ENCODE measurements at regions not wholly inside any gene's neighbourhood (a gene's known extent, or its start where the extent isn't known, plus 50 kb on each side); places are given as distances from the start of the nearest gene placed in this dataset.

- TF ChIP-seq ATF3 (IDR thresholded peaks at IDR 0.05) (no peak), CTCF (IDR thresholded peaks at IDR 0.05; ENCODE audit: low read depth, low read length, missing input control) (no peak)
Observed at GRCh38 chr1:201755200-201755599, 73.8 kb upstream of the IPO9 start.

Data from liver (tissue), 3 donors.